Kidney epithelial cell (primary cell): ENCODE measurements at regions not wholly inside any gene's neighbourhood (a gene's known extent, or its start where the extent isn't known, plus 50 kb on each side); places are given as distances from the start of the nearest gene placed in this dataset.

Experiments
- DNase-seq: peaks from one replicate; pipeline ENCODE4 v3.0.0-alpha.2; 2010; ENCODE audit warnings: low read depth
- H3K27me3 ChIP-seq: 2 replicates; pipeline ENCODE4 v1.6.0; 2011; ENCODE audit warnings: low read length; ENCODE audit not compliant: control insufficient read depth, insufficient read depth
- H3K36me3 ChIP-seq: 2 replicates; pipeline ENCODE4 v1.5.1; 2011; ENCODE audit warnings: low read length; ENCODE audit not compliant: control insufficient read depth, insufficient read depth
- H3K4me3 ChIP-seq: 2 replicates; pipeline ENCODE4 v1.5.1; 2011; ENCODE audit warnings: low read depth, mild to moderate bottlenecking, control low read depth, low read length
- TF ChIP-seq, protein P1 (sequence below): IDR thresholded peaks from 2 replicates; pipeline ENCODE4 v1.5.1; 2011; ENCODE audit warnings: mild to moderate bottlenecking, moderate library complexity, low read length, control low read depth, inconsistent platforms; ENCODE audit not compliant: insufficient read depth, poor library complexity, severe bottlenecking

DNA sequence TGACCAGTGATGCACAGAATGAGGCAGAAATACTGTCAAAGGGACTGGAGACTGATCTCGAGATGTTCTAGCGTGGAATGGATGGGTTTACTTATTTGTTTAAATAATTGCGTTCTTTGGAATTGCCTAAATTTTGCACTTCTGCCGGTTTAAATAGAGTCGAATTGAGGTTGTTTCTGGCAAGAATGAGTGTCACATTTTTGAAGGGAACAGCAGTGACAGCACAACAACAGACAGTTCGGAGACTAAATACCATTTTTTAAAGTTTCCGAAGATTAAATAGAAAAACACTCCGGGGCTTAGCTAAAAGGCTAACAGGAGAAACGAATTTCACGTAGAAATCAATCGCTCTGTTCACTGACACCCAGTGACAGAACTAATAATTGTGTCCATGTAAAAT lies 969.2 kb upstream of the RBFOX1 start:
- no peaks in the 10 kb centered on the region for H3K27me3 ChIP-seq
- no peak overlapping the region for H3K4me3 ChIP-seq
- TF ChIP-seq, protein P1, sequence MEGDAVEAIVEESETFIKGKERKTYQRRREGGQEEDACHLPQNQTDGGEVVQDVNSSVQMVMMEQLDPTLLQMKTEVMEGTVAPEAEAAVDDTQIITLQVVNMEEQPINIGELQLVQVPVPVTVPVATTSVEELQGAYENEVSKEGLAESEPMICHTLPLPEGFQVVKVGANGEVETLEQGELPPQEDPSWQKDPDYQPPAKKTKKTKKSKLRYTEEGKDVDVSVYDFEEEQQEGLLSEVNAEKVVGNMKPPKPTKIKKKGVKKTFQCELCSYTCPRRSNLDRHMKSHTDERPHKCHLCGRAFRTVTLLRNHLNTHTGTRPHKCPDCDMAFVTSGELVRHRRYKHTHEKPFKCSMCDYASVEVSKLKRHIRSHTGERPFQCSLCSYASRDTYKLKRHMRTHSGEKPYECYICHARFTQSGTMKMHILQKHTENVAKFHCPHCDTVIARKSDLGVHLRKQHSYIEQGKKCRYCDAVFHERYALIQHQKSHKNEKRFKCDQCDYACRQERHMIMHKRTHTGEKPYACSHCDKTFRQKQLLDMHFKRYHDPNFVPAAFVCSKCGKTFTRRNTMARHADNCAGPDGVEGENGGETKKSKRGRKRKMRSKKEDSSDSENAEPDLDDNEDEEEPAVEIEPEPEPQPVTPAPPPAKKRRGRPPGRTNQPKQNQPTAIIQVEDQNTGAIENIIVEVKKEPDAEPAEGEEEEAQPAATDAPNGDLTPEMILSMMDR: no peak
- no peak for DNase-seq
- no peaks in the 10 kb centered on the region for H3K36me3 ChIP-seq

DNA sequence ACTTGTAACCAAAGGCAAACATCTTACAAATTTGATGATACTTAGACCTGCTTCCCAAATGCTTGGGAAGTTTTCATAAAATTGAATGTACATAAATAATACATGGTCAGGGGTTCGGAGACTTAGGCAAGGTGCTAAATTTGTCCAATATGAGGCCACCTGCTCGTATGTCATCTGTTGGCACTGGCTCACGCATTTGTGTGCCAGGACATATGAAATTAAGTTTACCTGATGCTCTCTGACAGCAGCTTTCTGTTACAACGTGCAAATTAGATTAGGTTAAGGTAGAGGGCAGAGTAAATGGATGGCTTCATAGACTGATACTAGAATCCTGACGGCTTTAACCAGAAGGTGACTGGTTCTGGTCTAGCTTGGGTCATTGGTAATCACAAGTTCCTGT lies 970.3 kb upstream of the RBFOX1 start:
- no peak overlapping the region for H3K4me3 ChIP-seq
- TF ChIP-seq, protein P1: no peak
- no peaks in the 10 kb centered on the region for H3K27me3 ChIP-seq
- no peaks in the 10 kb centered on the region for H3K36me3 ChIP-seq
- no peak for DNase-seq

DNA sequence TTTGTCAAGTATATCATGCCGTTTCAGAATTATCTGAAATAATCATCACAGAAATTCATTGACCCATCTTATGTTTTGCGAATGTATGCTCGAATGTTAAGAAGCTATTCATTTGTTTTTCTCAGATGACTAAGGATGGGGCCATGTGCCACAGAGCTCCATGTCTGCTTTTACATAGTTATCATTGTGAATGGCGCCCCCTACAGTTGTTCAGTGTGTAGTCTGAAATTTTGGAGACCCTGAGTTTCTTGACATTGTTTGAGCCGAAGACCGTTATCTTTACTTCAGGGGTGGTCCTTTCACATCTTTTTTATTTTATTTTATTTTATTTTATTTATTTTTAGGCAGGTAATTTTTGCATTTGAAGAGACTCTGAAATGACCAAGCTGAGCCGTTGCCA lies 972.0 kb upstream of the RBFOX1 start:
- Histone ChIP-seq H3K27me3 (no peaks in the 10 kb centered on the region), H3K36me3 (no peaks in the 10 kb centered on the region), H3K4me3 (no peak overlapping the region)
- no peak for DNase-seq
- TF ChIP-seq, protein P1: no peak

DNA sequence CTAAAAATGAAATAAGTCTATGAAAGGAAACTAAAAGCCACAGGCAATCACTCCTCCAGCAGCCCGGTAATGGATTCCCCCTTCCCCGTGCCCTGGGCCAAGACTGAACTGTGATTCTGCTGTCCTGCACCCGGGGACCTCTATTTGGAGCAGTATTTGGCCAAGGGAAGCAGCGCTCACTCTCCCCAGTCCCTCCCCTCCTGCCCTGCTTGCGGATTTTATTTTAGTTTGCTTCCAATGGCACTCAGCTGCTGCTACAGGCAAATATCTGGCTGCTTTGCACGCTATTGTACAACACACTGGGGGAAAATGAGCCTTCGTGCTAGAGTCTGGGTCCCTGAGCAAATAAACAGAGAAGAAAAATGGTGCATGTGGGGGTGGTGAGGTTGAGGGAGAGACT lies 975.7 kb upstream of the RBFOX1 start:
- TF ChIP-seq, protein P1: no peak
- DNase-seq: no peak
- H3K27me3 ChIP-seq: no peaks in the 10 kb centered on the region
- no peaks in the 10 kb centered on the region for H3K36me3 ChIP-seq
- no peak overlapping the region for H3K4me3 ChIP-seq

DNA sequence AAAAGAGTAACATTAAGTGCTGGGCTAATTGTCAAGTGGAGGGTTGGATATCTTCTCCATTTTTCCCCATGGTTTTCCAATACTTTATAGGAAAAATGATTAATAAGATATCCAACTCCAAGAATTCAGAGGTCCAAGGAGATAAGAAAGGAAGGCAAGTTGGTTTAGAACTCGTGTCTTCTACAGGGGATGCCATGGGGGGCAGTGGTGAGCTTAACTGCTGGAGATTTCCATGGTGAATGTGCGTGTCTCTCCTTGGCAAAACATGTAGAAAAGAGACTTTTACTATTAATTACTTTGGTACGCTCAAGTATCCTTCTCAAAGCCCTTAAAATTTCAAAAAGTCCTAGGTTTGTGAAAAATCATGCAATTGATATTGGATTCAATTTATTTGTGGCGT lies 982.9 kb upstream of the RBFOX1 start:
- Histone ChIP-seq H3K36me3 (no peaks in the 10 kb centered on the region), H3K4me3 (no peak overlapping the region), H3K27me3 (no peaks in the 10 kb centered on the region)
- no peak for DNase-seq
- TF ChIP-seq, protein P1: no peak

DNA sequence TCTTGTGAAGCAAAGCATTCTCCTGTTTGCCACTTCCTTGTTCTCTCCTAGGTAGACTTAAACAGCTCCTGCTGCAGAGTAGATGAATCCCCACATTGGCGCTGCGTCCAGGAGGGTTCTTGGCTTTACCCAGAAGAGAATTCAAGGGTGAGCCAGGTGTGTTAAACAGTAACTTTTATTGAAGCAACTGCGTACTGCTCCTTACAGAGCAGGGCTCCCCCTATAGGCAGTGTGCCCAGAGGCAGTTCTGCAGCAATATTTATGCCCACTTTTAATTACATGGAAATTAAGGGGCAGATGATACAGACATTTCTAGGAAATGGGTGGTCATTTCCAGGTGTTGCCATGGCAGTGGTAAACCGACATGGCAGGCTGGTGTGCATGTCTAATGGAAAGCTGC lies 987.6 kb upstream of the RBFOX1 start:
- Histone ChIP-seq H3K27me3 (no peaks in the 10 kb centered on the region), H3K36me3 (no peaks in the 10 kb centered on the region), H3K4me3 (no peak overlapping the region)
- no peak for DNase-seq
- TF ChIP-seq, protein P1: no peak
